AG04449 (cell line): ENCODE measurements at regions not wholly inside any gene's neighbourhood (a gene's known extent, or its start where the extent isn't known, plus 50 kb on each side); places are given as distances from the start of the nearest gene placed in this dataset.
"Not testable (repeated sequence)": the region's sequence is repeated elsewhere in the genome, so short reads cannot be mapped to it uniquely, and the experiment has no call there.

Source experiments
- CTCF ChIA-PET: fragments of 350-600 bp; formaldehyde crosslinking; extraction: SDS; loops from one replicate; lab custom pipeline; 2021; ENCODE audit warnings: antibody characterized with exemption; lab: Yijun Ruan, JAX
- POLR2A ChIA-PET: fragments of 400-600, 350-600 bp; formaldehyde crosslinking; extraction: SDS; loops from one replicate; lab custom pipeline; 2020; ENCODE audit warnings: antibody characterized with exemption, inconsistent platforms; lab: Yijun Ruan, JAX
- DNase-seq: peaks from one replicate; pipeline ENCODE4 v3.0.0-alpha.2; 2010; ENCODE audit warnings: low read depth, low spot score
- H3K4me3 ChIP-seq: 2 replicates; pipeline ENCODE4 v1.5.1; 2011; ENCODE audit warnings: low read depth, mild to moderate bottlenecking, control low read depth, low read length
- CTCF ChIP-seq: IDR thresholded peaks from one replicate; pipeline ENCODE4 v1.5.1; 2011; ENCODE audit warnings: mild to moderate bottlenecking, moderate library complexity, low read length, control low read depth, inconsistent platforms; ENCODE audit not compliant: insufficient read depth; ENCODE audit errors: missing control alignments

- ChIA-PET CTCF (no interaction called here), POLR2A (no interaction called here)
- no peak for TF ChIP-seq CTCF
- no peak overlapping the region for H3K4me3 ChIP-seq
- no peak for DNase-seq
These were observed 142.6 kb downstream of the BRD1 start for GRCh38 chr22:49685116-49685515.

- CTCF ChIA-PET = no interaction called here
- DNase-seq = no peak
- TF ChIP-seq CTCF = no peak
- no peak overlapping the region for H3K4me3 ChIP-seq
- POLR2A ChIA-PET = no interaction called here
These were observed 144.6 kb downstream of the BRD1 start for GRCh38 chr22:49683032-49683431.

- CTCF ChIA-PET, H3K4me3 ChIP-seq, DNase-seq, POLR2A ChIA-PET: not testable (repeated sequence)
These were observed 146.9 kb downstream of the BRD1 start for GRCh38 chr22:49680819-49681218.

GRCh38 chr22:49678842-49679170 lies 148.9 kb downstream of the BRD1 start:
- ChIA-PET CTCF (no interaction called here), POLR2A (no interaction called here)
- DNase-seq = no peak
- TF ChIP-seq CTCF = no peak
- H3K4me3 ChIP-seq = no peak overlapping the region

GRCh38 chr22:49678137-49678841 lies 149.4 kb downstream of the BRD1 start:
- no peak overlapping the region for H3K4me3 ChIP-seq
- POLR2A ChIA-PET = interaction anchor here (0.5 kb wide), 1 partner anchor 768 kb away, joined by 3 read pairs; no protein-coding TSS in a partner anchor
- DNase-seq = no peak
- CTCF ChIA-PET = no interaction called here
- TF ChIP-seq CTCF = no peak

DNA sequence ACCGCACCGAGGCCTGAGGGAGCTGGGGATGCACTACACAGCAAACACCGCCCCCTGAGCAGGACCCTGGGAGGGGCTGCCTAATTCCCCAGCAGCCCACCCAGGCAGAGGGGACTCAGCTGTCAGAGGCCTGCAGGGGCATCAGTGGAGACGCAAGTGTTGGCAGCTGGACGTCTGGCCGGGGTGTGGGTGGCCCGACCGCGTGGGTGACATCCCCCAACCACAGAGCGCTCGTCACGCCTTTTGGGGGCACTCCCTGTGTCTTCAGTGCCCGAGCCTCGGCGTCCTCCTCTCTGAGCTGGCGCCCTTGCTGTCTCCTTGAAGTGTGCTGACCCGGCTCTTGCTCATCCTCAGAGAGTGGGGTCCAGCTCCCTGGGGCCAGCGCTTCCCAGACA lies 150.2 kb downstream of the BRD1 start:
- ChIA-PET CTCF (no interaction called here), POLR2A (interaction anchor here (0.5 kb wide), 1 partner anchor 769 kb away, joined by 3 read pairs; no protein-coding TSS in a partner anchor)
- TF ChIP-seq CTCF = no peak
- H3K4me3 ChIP-seq = no peak overlapping the region
- DNase-seq = no peak
